Osteocyte (in vitro differentiated cells): ENCODE measurements at regions not wholly inside any gene's neighbourhood (a gene's known extent, or its start where the extent isn't known, plus 50 kb on each side); places are given as distances from the start of the nearest gene placed in this dataset.

Experiments used
- DNase-seq: peaks from one replicate; pipeline ENCODE4 v3.0.0; 2021; ENCODE audit warnings: mixed read lengths; ENCODE audit not compliant: unreplicated experiment; ENCODE audit errors: extremely low spot score
- H3K27ac Mint-ChIP-seq: one replicate; pipeline ENCODE4 v1.8.0; 2021; ENCODE audit warnings: mild to moderate bottlenecking, mixed read lengths; ENCODE audit not compliant: unreplicated experiment
- H3K27me3 Mint-ChIP-seq: one replicate; pipeline ENCODE4 v1.8.0; 2021; ENCODE audit warnings: mixed read lengths; ENCODE audit not compliant: unreplicated experiment
- H3K36me3 Mint-ChIP-seq: one replicate; pipeline ENCODE4 v1.8.0; 2021; ENCODE audit warnings: mixed read lengths; ENCODE audit not compliant: unreplicated experiment
- H3K4me1 Mint-ChIP-seq: one replicate; pipeline ENCODE4 v1.8.0; 2021; ENCODE audit warnings: mixed read lengths; ENCODE audit not compliant: unreplicated experiment
- H3K4me3 Mint-ChIP-seq: one replicate; pipeline ENCODE4 v1.8.0; 2021; ENCODE audit warnings: mild to moderate bottlenecking, moderate library complexity, mixed read lengths; ENCODE audit not compliant: unreplicated experiment
- H3K9me3 Mint-ChIP-seq: one replicate; pipeline ENCODE4 v1.8.0; 2021; ENCODE audit warnings: mixed read lengths; ENCODE audit not compliant: unreplicated experiment
- TF ChIP-seq, protein P1 (sequence below): fragments of 200-600 bp; sonication (generic); IDR thresholded peaks from 2 replicates; pipeline ENCODE4 v1.5.0; 2021; ENCODE audit warnings: antibody characterized with exemption, mild to moderate bottlenecking, moderate library complexity

DNA sequence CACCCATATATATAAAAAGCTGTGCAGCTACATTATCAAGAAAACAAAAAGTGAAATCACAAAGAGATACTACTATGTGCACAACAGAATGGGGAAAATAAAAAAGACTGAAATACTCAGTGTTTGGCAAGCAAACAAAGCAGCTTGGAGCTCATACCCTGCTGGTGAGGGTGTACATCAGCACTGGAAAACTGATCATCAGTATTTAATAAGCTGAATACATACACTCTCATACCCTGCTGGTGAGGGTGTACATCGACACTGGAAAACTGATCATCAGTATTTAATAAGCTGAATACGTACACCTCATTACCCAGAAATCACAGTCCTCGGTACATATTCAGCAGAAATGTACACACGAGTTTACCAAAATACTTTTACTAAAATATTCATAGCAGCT is 220.8 kb downstream of the SPP2 start:
- Mint-ChIP-seq H3K27ac (no peak overlapping the region), H3K4me1 (peaks cover 6% of the 10 kb centered on the region), H3K9me3 (no peaks in the 10 kb centered on the region), H3K36me3 (no peaks in the 10 kb centered on the region), H3K27me3 (no peaks in the 10 kb centered on the region), H3K4me3 (no peak overlapping the region)
- DNase-seq = no peak
- TF ChIP-seq, protein P1, sequence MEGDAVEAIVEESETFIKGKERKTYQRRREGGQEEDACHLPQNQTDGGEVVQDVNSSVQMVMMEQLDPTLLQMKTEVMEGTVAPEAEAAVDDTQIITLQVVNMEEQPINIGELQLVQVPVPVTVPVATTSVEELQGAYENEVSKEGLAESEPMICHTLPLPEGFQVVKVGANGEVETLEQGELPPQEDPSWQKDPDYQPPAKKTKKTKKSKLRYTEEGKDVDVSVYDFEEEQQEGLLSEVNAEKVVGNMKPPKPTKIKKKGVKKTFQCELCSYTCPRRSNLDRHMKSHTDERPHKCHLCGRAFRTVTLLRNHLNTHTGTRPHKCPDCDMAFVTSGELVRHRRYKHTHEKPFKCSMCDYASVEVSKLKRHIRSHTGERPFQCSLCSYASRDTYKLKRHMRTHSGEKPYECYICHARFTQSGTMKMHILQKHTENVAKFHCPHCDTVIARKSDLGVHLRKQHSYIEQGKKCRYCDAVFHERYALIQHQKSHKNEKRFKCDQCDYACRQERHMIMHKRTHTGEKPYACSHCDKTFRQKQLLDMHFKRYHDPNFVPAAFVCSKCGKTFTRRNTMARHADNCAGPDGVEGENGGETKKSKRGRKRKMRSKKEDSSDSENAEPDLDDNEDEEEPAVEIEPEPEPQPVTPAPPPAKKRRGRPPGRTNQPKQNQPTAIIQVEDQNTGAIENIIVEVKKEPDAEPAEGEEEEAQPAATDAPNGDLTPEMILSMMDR = no peak

GRCh38 chr2:234269769-234270204 is 219.3 kb downstream of the SPP2 start:
- Mint-ChIP-seq H3K9me3 (no peaks in the 10 kb centered on the region), H3K4me1 (peaks cover 6% of the 10 kb centered on the region), H3K4me3 (no peak overlapping the region), H3K27me3 (no peaks in the 10 kb centered on the region), H3K27ac (no peak overlapping the region), H3K36me3 (no peaks in the 10 kb centered on the region)
- TF ChIP-seq, protein P1 = no peak
- DNase-seq = no peak

- TF ChIP-seq, protein P1 = no peak
- no peak overlapping the region for H3K27ac Mint-ChIP-seq
- H3K4me1 Mint-ChIP-seq = peaks cover 6% of the 10 kb centered on the region
- DNase-seq = no peak
- no peaks in the 10 kb centered on the region for H3K9me3 Mint-ChIP-seq
- H3K36me3 Mint-ChIP-seq = no peaks in the 10 kb centered on the region
- no peaks in the 10 kb centered on the region for H3K27me3 Mint-ChIP-seq
- H3K4me3 Mint-ChIP-seq = no peak overlapping the region
These were observed 217.0 kb downstream of the SPP2 start for GRCh38 chr2:234267534-234267933.

- Mint-ChIP-seq H3K36me3 (no peaks in the 10 kb centered on the region), H3K9me3 (no peaks in the 10 kb centered on the region)
- TF ChIP-seq, protein P1 = no peak
These were observed 216.4 kb downstream of the SPP2 start for GRCh38 chr2:234266952-234267351.

GRCh38 chr2:234265206-234265605 is 214.7 kb downstream of the SPP2 start:
- H3K36me3 Mint-ChIP-seq = no peaks in the 10 kb centered on the region
- H3K4me1 Mint-ChIP-seq = peaks cover 6% of the 10 kb centered on the region
- no peaks in the 10 kb centered on the region for H3K9me3 Mint-ChIP-seq
- DNase-seq = no peak
- no peaks in the 10 kb centered on the region for H3K27me3 Mint-ChIP-seq
- H3K4me3 Mint-ChIP-seq = no peak overlapping the region
- no peak overlapping the region for H3K27ac Mint-ChIP-seq
- TF ChIP-seq, protein P1 = no peak

More at GRCh38 chr2:234266952-234267351, 216.4 kb downstream of the SPP2 start:
- Mint-ChIP-seq H3K4me1 (peaks cover 6% of the 10 kb centered on the region), H3K27me3 (no peaks in the 10 kb centered on the region), H3K4me3 (no peak overlapping the region), H3K27ac (no peak overlapping the region)
- DNase-seq = no peak
